Myocyte (in vitro differentiated cells): ENCODE measurements at regions not wholly inside any gene's neighbourhood (a gene's known extent, or its start where the extent isn't known, plus 50 kb on each side); places are given as distances from the start of the nearest gene placed in this dataset.

Source experiments
- DNase-seq: peaks from one replicate; pipeline ENCODE4 v3.0.0-alpha.2; 2012; ENCODE audit warnings: low read depth

GRCh38 chr2:42863320-42863719 is 70.9 kb upstream of the HAAO start:
- no peak for DNase-seq

- DNase-seq, result no peak
Observed at GRCh38 chr2:42862669-42863185, 70.3 kb upstream of the HAAO start.

- DNase-seq, result no peak
Observed at GRCh38 chr2:42861321-42861720, 68.9 kb upstream of the HAAO start.

GRCh38 chr2:42860319-42861094 is 68.1 kb upstream of the HAAO start:
- no peak for DNase-seq

GRCh38 chr2:42859791-42860190 is 67.4 kb upstream of the HAAO start:
- no peak for DNase-seq

GRCh38 chr2:42859006-42859552 is 66.7 kb upstream of the HAAO start:
- DNase-seq, result peak; percentile 83

GRCh38 chr2:42858140-42859005 is 66.0 kb upstream of the HAAO start:
- DNase-seq, result no peak

GRCh38 chr2:42856891-42857632 is 64.7 kb upstream of the HAAO start:
- peak; percentile 32 for DNase-seq

GRCh38 chr2:42856106-42856860 is 63.9 kb upstream of the HAAO start:
- no peak for DNase-seq

GRCh38 chr2:42855221-42855970 is 63.0 kb upstream of the HAAO start:
- no peak for DNase-seq

- peak; percentile 69 for DNase-seq
Observed at GRCh38 chr2:42854207-42854818, 61.9 kb upstream of the HAAO start.

GRCh38 chr2:42853549-42854206 is 61.3 kb upstream of the HAAO start:
- no peak for DNase-seq

- no peak for DNase-seq
Observed at GRCh38 chr2:42852798-42853197, 60.4 kb upstream of the HAAO start.

GRCh38 chr2:42851740-42852250 is 59.4 kb upstream of the HAAO start:
- DNase-seq, result no peak

GRCh38 chr2:42851186-42851585 is 58.8 kb upstream of the HAAO start:
- no peak for DNase-seq

- no peak for DNase-seq
Observed at GRCh38 chr2:42850016-42850805, 57.8 kb upstream of the HAAO start.

GRCh38 chr2:42849311-42849710 is 56.9 kb upstream of the HAAO start:
- no peak for DNase-seq
